MG63 (cell line): ENCODE measurements at regions not wholly inside any gene's neighbourhood (a gene's known extent, or its start where the extent isn't known, plus 50 kb on each side); places are given as distances from the start of the nearest gene placed in this dataset.

ENCODE experiments used
- DNase-seq: peaks from one replicate; pipeline ENCODE4 v3.0.0-alpha.2; 2020
- H3K27me3 ChIP-seq: fragments of 250-450 bp; sonication (Bioruptor Pico); 2 replicates; pipeline ENCODE4 v1.5.1; 2020; ENCODE audit warnings: mild to moderate bottlenecking, moderate library complexity
- H3K36me3 ChIP-seq: fragments of 250-450 bp; sonication (Bioruptor Pico); 2 replicates; pipeline ENCODE4 v1.5.1; 2020; ENCODE audit warnings: mild to moderate bottlenecking, moderate library complexity
- H3K4me3 ChIP-seq: fragments of 250-450 bp; sonication (Bioruptor Pico); 2 replicates; pipeline ENCODE4 v1.5.1; 2020; ENCODE audit warnings: mild to moderate bottlenecking, moderate library complexity
- H3K9me3 ChIP-seq: fragments of 250-450 bp; sonication (Bioruptor Pico); 2 replicates; pipeline ENCODE4 v1.5.1; 2020; ENCODE audit warnings: mild to moderate bottlenecking, moderate library complexity

GRCh38 chr12:24488906-24489619 lies 459.8 kb downstream of the BCAT1 start:
- no peaks in the 10 kb centered on the region for H3K36me3 ChIP-seq
- no peak overlapping the region for H3K4me3 ChIP-seq
- H3K9me3 ChIP-seq, result 0 out of 2 replicates have a peak, but pooled peaks cover under 1% of the 10 kb centered on the region
- no peaks in the 10 kb centered on the region for H3K27me3 ChIP-seq
- DNase-seq, result no peak

- Histone ChIP-seq H3K27me3 (no peaks in the 10 kb centered on the region), H3K9me3 (0 out of 2 replicates have a peak, but pooled peaks cover 2% of the 10 kb centered on the region), H3K36me3 (no peaks in the 10 kb centered on the region), H3K4me3 (no peak overlapping the region)
- peak; percentile 58 for DNase-seq
Observed at GRCh38 chr12:24488091-24488596, 460.8 kb downstream of the BCAT1 start.

- Histone ChIP-seq H3K27me3 (no peaks in the 10 kb centered on the region), H3K9me3 (0 out of 2 replicates have a peak, but pooled peaks cover 2% of the 10 kb centered on the region), H3K36me3 (no peaks in the 10 kb centered on the region), H3K4me3 (no peak overlapping the region)
- peak; percentile 53 for DNase-seq
Observed at GRCh38 chr12:24487606-24488005, 461.3 kb downstream of the BCAT1 start.

- Histone ChIP-seq H3K27me3 (no peaks in the 10 kb centered on the region), H3K4me3 (no peak overlapping the region), H3K9me3 (0 out of 2 replicates have a peak, but pooled peaks cover 2% of the 10 kb centered on the region), H3K36me3 (no peaks in the 10 kb centered on the region)
- no peak for DNase-seq
Observed at GRCh38 chr12:24483732-24484131, 465.2 kb downstream of the BCAT1 start.

GRCh38 chr12:24482882-24483604 lies 465.9 kb downstream of the BCAT1 start:
- Histone ChIP-seq H3K36me3 (no peaks in the 10 kb centered on the region), H3K9me3 (0 out of 2 replicates have a peak, but pooled peaks cover 2% of the 10 kb centered on the region), H3K27me3 (no peaks in the 10 kb centered on the region), H3K4me3 (no peak overlapping the region)
- DNase-seq, result no peak

- H3K9me3 ChIP-seq, result 0 out of 2 replicates have a peak, but pooled peaks cover 2% of the 10 kb centered on the region
- no peak for DNase-seq
- H3K36me3 ChIP-seq, result no peaks in the 10 kb centered on the region
- no peaks in the 10 kb centered on the region for H3K27me3 ChIP-seq
- no peak overlapping the region for H3K4me3 ChIP-seq
Observed at GRCh38 chr12:24482044-24482443, 466.9 kb downstream of the BCAT1 start.

GRCh38 chr12:24480766-24481449 lies 468.0 kb downstream of the BCAT1 start:
- H3K4me3 ChIP-seq, result no peak overlapping the region
- H3K36me3 ChIP-seq, result no peaks in the 10 kb centered on the region
- DNase-seq, result no peak
- 0 out of 2 replicates have a peak, but pooled peaks cover 2% of the 10 kb centered on the region for H3K9me3 ChIP-seq
- no peaks in the 10 kb centered on the region for H3K27me3 ChIP-seq

GRCh38 chr12:24479131-24479530 lies 469.8 kb downstream of the BCAT1 start:
- H3K4me3 ChIP-seq, result no peak overlapping the region
- H3K9me3 ChIP-seq, result 0 out of 2 replicates have a peak, but pooled peaks cover 2% of the 10 kb centered on the region
- peak; percentile 7 for DNase-seq

GRCh38 chr12:24478254-24478653 lies 470.6 kb downstream of the BCAT1 start:
- Histone ChIP-seq H3K36me3 (no peaks in the 10 kb centered on the region), H3K9me3 (no peaks in the 10 kb centered on the region), H3K27me3 (no peaks in the 10 kb centered on the region), H3K4me3 (no peak overlapping the region)
- no peak for DNase-seq

More at GRCh38 chr12:24479131-24479530, 469.8 kb downstream of the BCAT1 start:
- no peaks in the 10 kb centered on the region for H3K27me3 ChIP-seq
- H3K36me3 ChIP-seq, result no peaks in the 10 kb centered on the region

GRCh38 chr12:24476310-24476709 lies 472.6 kb downstream of the BCAT1 start:
- Histone ChIP-seq H3K4me3 (no peak overlapping the region), H3K36me3 (no peaks in the 10 kb centered on the region), H3K27me3 (no peaks in the 10 kb centered on the region), H3K9me3 (no peaks in the 10 kb centered on the region)
- no peak for DNase-seq

- H3K4me3 ChIP-seq, result no peak overlapping the region
- DNase-seq, result no peak
- H3K9me3 ChIP-seq, result no peaks in the 10 kb centered on the region
- H3K36me3 ChIP-seq, result no peaks in the 10 kb centered on the region
- H3K27me3 ChIP-seq, result no peaks in the 10 kb centered on the region
Observed at GRCh38 chr12:24475337-24475736, 473.6 kb downstream of the BCAT1 start.

GRCh38 chr12:24473097-24473496 lies 475.8 kb downstream of the BCAT1 start:
- no peaks in the 10 kb centered on the region for H3K27me3 ChIP-seq
- H3K9me3 ChIP-seq, result no peaks in the 10 kb centered on the region
- DNase-seq, result no peak
- H3K4me3 ChIP-seq, result no peak overlapping the region
- H3K36me3 ChIP-seq, result no peaks in the 10 kb centered on the region

GRCh38 chr12:24470050-24470449 lies 478.9 kb downstream of the BCAT1 start:
- no peaks in the 10 kb centered on the region for H3K27me3 ChIP-seq
- H3K36me3 ChIP-seq, result no peaks in the 10 kb centered on the region
- H3K9me3 ChIP-seq, result no peaks in the 10 kb centered on the region
- no peak overlapping the region for H3K4me3 ChIP-seq
- DNase-seq, result no peak

- H3K36me3 ChIP-seq, result no peaks in the 10 kb centered on the region
- no peak for DNase-seq
- H3K4me3 ChIP-seq, result no peak overlapping the region
- no peaks in the 10 kb centered on the region for H3K9me3 ChIP-seq
- H3K27me3 ChIP-seq, result no peaks in the 10 kb centered on the region
Observed at GRCh38 chr12:24469089-24469488, 479.8 kb downstream of the BCAT1 start.

GRCh38 chr12:24467226-24467625 lies 481.7 kb downstream of the BCAT1 start:
- H3K27me3 ChIP-seq, result no peaks in the 10 kb centered on the region
- no peaks in the 10 kb centered on the region for H3K36me3 ChIP-seq
- DNase-seq, result no peak
- no peaks in the 10 kb centered on the region for H3K9me3 ChIP-seq
- H3K4me3 ChIP-seq, result no peak overlapping the region

- Histone ChIP-seq H3K4me3 (no peak overlapping the region), H3K36me3 (no peaks in the 10 kb centered on the region)
Observed at GRCh38 chr12:24463375-24463774, 485.5 kb downstream of the BCAT1 start.

GRCh38 chr12:24462946-24463345 lies 486.0 kb downstream of the BCAT1 start:
- H3K9me3 ChIP-seq, result no peaks in the 10 kb centered on the region
- H3K27me3 ChIP-seq, result no peaks in the 10 kb centered on the region
- no peak overlapping the region for H3K4me3 ChIP-seq
- no peak for DNase-seq
- H3K36me3 ChIP-seq, result no peaks in the 10 kb centered on the region

More at GRCh38 chr12:24463375-24463774, 485.5 kb downstream of the BCAT1 start:
- Histone ChIP-seq H3K27me3 (no peaks in the 10 kb centered on the region), H3K9me3 (no peaks in the 10 kb centered on the region)
- DNase-seq, result no peak
